Adrenal gland (tissue), 5 donors: ENCODE measurements at regions not wholly inside any gene's neighbourhood (a gene's known extent, or its start where the extent isn't known, plus 50 kb on each side); places are given as distances from the start of the nearest gene placed in this dataset.

Source experiments
- CTCF ChIP-seq, 6 experiments: fragments of 450-650 bp in 4 of 6; fragments of 200-600 bp in 2 of 6; sonication (generic) in 1 of 6; IDR thresholded peaks; 1 replicate in 5 of 6; 2 replicates in 1 of 6; pipeline versions ENCODE4 v1.5.1 to v1.8.0; 2016 to 2021; ENCODE audit warnings: antibody characterized with exemption in 6 of 6, mild to moderate bottlenecking in 2 of 6, moderate library complexity in 1 of 6
- POLR2A ChIP-seq, 2 donors: fragments of 450-650 bp; IDR thresholded peaks; one replicate each; pipeline ENCODE4 v1.6.1; 2017; ENCODE audit warnings: antibody characterized with exemption in 2 of 2, mild to moderate bottlenecking in 2 of 2, moderate library complexity in 1 of 2
- donor health status: DM: no; HTN: no; CAD: no.

- TF ChIP-seq CTCF (IDR thresholded peaks at IDR 0.05): no peak
- TF ChIP-seq POLR2A (IDR thresholded peaks at IDR 0.05): no peak
Measured at GRCh38 chr7:31171216-31171785, 119.2 kb downstream of the ADCYAP1R1 start.
